Breast epithelium (tissue), 3 donors: ENCODE measurements at regions not wholly inside any gene's neighbourhood (a gene's known extent, or its start where the extent isn't known, plus 50 kb on each side); places are given as distances from the start of the nearest gene placed in this dataset.

ENCODE experiments used
- CTCF ChIP-seq, 3 donors: fragments of 450-650 bp; IDR thresholded peaks; one replicate each; pipeline ENCODE4 v1.5.1; 2016 to 2017; ENCODE audit warnings: antibody characterized with exemption in 3 of 3, mild to moderate bottlenecking in 3 of 3, moderate library complexity in 3 of 3
- POLR2A ChIP-seq: fragments of 450-650 bp; IDR thresholded peaks from one replicate; pipeline ENCODE4 v1.6.1; 2016; ENCODE audit warnings: antibody characterized with exemption, mild to moderate bottlenecking, moderate library complexity
- POLR2AphosphoS5 ChIP-seq, 3 donors: sonication (generic); formaldehyde crosslinking; IDR thresholded peaks; one replicate each; pipeline ENCODE4 v1.6.1; 2017; ENCODE audit warnings: antibody characterized with exemption in 3 of 3

- TF ChIP-seq CTCF (IDR thresholded peaks at IDR 0.05): no peak
- TF ChIP-seq POLR2AphosphoS5 (IDR thresholded peaks at IDR 0.05): no peak
- no peak for TF ChIP-seq POLR2A
Observed at GRCh38 chr12:82242729-82243128, 115.5 kb downstream of the CCDC59 start.
